ENCODE measurements at regions not wholly inside any gene's neighbourhood (a gene's known extent, or its start where the extent isn't known, plus 50 kb on each side); places are given as distances from the start of the nearest gene placed in this dataset.
"Not testable (repeated sequence)": the region's sequence is repeated elsewhere in the genome, so short reads cannot be mapped to it uniquely, and the experiment has no call there.

GRCh38 chr3:151675858-151676615 lies 57.7 kb upstream of the AADACL2 start:
- no peak overlapping the region for H3K27ac ChIP-seq (ENCODE audit: low read length)
- no peak overlapping the region for H3K9ac ChIP-seq (ENCODE audit: low read depth, low read length)
- no peaks in the 10 kb centered on the region for H3K4me1 ChIP-seq (ENCODE audit: insufficient read depth, low read length)
- H3K9me3 ChIP-seq (ENCODE audit: insufficient read depth, low read depth, low read length): peaks cover 3% of the 10 kb centered on the region; the same call in 1 of the 2 replicates
- H3K36me3 ChIP-seq (ENCODE audit: insufficient read depth, low read depth, low read length): no peaks in the 10 kb centered on the region
- no peak overlapping the region for H3K4me3 ChIP-seq (ENCODE audit: low read length)
- H3K27me3 ChIP-seq (ENCODE audit: insufficient read depth, low read length): no peaks in the 10 kb centered on the region

GRCh38 chr3:151673974-151674373 lies 59.8 kb upstream of the AADACL2 start:
- Histone ChIP-seq H3K4me1 (ENCODE audit: insufficient read depth, low read length) (no peaks in the 10 kb centered on the region), H3K9ac (ENCODE audit: low read depth, low read length) (no peak overlapping the region), H3K9me3 (ENCODE audit: insufficient read depth, low read depth, low read length) (peaks cover 1% of the 10 kb centered on the region; the same call in 1 of the 2 replicates), H3K4me3 (ENCODE audit: low read length) (no peak overlapping the region), H3K27ac (ENCODE audit: low read length) (no peak overlapping the region), H3K27me3 (ENCODE audit: insufficient read depth, low read length) (no peaks in the 10 kb centered on the region), H3K36me3 (ENCODE audit: insufficient read depth, low read depth, low read length) (no peaks in the 10 kb centered on the region)

- H3K4me3 ChIP-seq (ENCODE audit: low read length); H3K27ac ChIP-seq (ENCODE audit: low read length); H3K27me3 ChIP-seq (ENCODE audit: insufficient read depth, low read length); H3K36me3 ChIP-seq (ENCODE audit: insufficient read depth, low read depth, low read length); H3K4me1 ChIP-seq (ENCODE audit: insufficient read depth, low read length); H3K9me3 ChIP-seq (ENCODE audit: insufficient read depth, low read depth, low read length); H3K9ac ChIP-seq (ENCODE audit: low read depth, low read length): not testable (repeated sequence)
These were observed 66.0 kb upstream of the AADACL2 start for GRCh38 chr3:151667762-151668161.

GRCh38 chr3:151660885-151661284 lies 72.8 kb upstream of the AADACL2 start:
- Histone ChIP-seq H3K9ac (ENCODE audit: low read depth, low read length) (no peak overlapping the region), H3K36me3 (ENCODE audit: insufficient read depth, low read depth, low read length) (no peaks in the 10 kb centered on the region), H3K9me3 (ENCODE audit: insufficient read depth, low read depth, low read length) (no peaks in the 10 kb centered on the region), H3K27ac (ENCODE audit: low read length) (no peak overlapping the region), H3K4me3 (ENCODE audit: low read length) (no peak overlapping the region), H3K4me1 (ENCODE audit: insufficient read depth, low read length) (no peaks in the 10 kb centered on the region), H3K27me3 (ENCODE audit: insufficient read depth, low read length) (no peaks in the 10 kb centered on the region)

GRCh38 chr3:151644986-151645385 lies 88.7 kb upstream of the AADACL2 start:
- Histone ChIP-seq H3K36me3 (ENCODE audit: insufficient read depth, low read depth, low read length) (no peaks in the 10 kb centered on the region), H3K4me1 (ENCODE audit: insufficient read depth, low read length) (no peaks in the 10 kb centered on the region), H3K27ac (ENCODE audit: low read length) (no peak overlapping the region), H3K4me3 (ENCODE audit: low read length) (no peak overlapping the region), H3K9me3 (ENCODE audit: insufficient read depth, low read depth, low read length) (no peaks in the 10 kb centered on the region), H3K27me3 (ENCODE audit: insufficient read depth, low read length) (no peaks in the 10 kb centered on the region), H3K9ac (ENCODE audit: low read depth, low read length) (no peak overlapping the region)

GRCh38 chr3:151644020-151644620 lies 89.6 kb upstream of the AADACL2 start:
- no peak overlapping the region for H3K4me3 ChIP-seq (ENCODE audit: low read length)
- no peak overlapping the region for H3K27ac ChIP-seq (ENCODE audit: low read length)
- H3K9ac ChIP-seq (ENCODE audit: low read depth, low read length): no peak overlapping the region
- H3K36me3 ChIP-seq (ENCODE audit: insufficient read depth, low read depth, low read length): no peaks in the 10 kb centered on the region
- H3K27me3 ChIP-seq (ENCODE audit: insufficient read depth, low read length): no peaks in the 10 kb centered on the region
- no peaks in the 10 kb centered on the region for H3K4me1 ChIP-seq (ENCODE audit: insufficient read depth, low read length)
- H3K9me3 ChIP-seq (ENCODE audit: insufficient read depth, low read depth, low read length): no peaks in the 10 kb centered on the region

GRCh38 chr3:151639418-151639740 lies 94.3 kb upstream of the AADACL2 start:
- Histone ChIP-seq H3K4me3 (ENCODE audit: low read length) (no peak overlapping the region), H3K9me3 (ENCODE audit: insufficient read depth, low read depth, low read length) (no peaks in the 10 kb centered on the region), H3K27me3 (ENCODE audit: insufficient read depth, low read length) (no peaks in the 10 kb centered on the region), H3K36me3 (ENCODE audit: insufficient read depth, low read depth, low read length) (no peaks in the 10 kb centered on the region), H3K9ac (ENCODE audit: low read depth, low read length) (no peak overlapping the region), H3K27ac (ENCODE audit: low read length) (no peak overlapping the region), H3K4me1 (ENCODE audit: insufficient read depth, low read length) (no peaks in the 10 kb centered on the region)

GRCh38 chr3:151638555-151639417 lies 94.9 kb upstream of the AADACL2 start:
- H3K9ac ChIP-seq (ENCODE audit: low read depth, low read length): no peak overlapping the region
- no peaks in the 10 kb centered on the region for H3K9me3 ChIP-seq (ENCODE audit: insufficient read depth, low read depth, low read length)
- H3K36me3 ChIP-seq (ENCODE audit: insufficient read depth, low read depth, low read length): no peaks in the 10 kb centered on the region
- H3K4me3 ChIP-seq (ENCODE audit: low read length): no peak overlapping the region
- H3K27me3 ChIP-seq (ENCODE audit: insufficient read depth, low read length): no peaks in the 10 kb centered on the region
- no peaks in the 10 kb centered on the region for H3K4me1 ChIP-seq (ENCODE audit: insufficient read depth, low read length)
- no peak overlapping the region for H3K27ac ChIP-seq (ENCODE audit: low read length)

- H3K4me3 ChIP-seq (ENCODE audit: low read length): no peak overlapping the region
- H3K27me3 ChIP-seq (ENCODE audit: insufficient read depth, low read length): no peaks in the 10 kb centered on the region
- H3K27ac ChIP-seq (ENCODE audit: low read length): no peak overlapping the region
- no peak overlapping the region for H3K9ac ChIP-seq (ENCODE audit: low read depth, low read length)
- no peaks in the 10 kb centered on the region for H3K36me3 ChIP-seq (ENCODE audit: insufficient read depth, low read depth, low read length)
- no peaks in the 10 kb centered on the region for H3K9me3 ChIP-seq (ENCODE audit: insufficient read depth, low read depth, low read length)
- no peaks in the 10 kb centered on the region for H3K4me1 ChIP-seq (ENCODE audit: insufficient read depth, low read length)
These were observed 97.8 kb upstream of the AADACL2 start for GRCh38 chr3:151635905-151636304.

- Histone ChIP-seq H3K4me3 (ENCODE audit: low read length) (no peak overlapping the region), H3K9me3 (ENCODE audit: insufficient read depth, low read depth, low read length) (no peaks in the 10 kb centered on the region), H3K27me3 (ENCODE audit: insufficient read depth, low read length) (no peaks in the 10 kb centered on the region), H3K27ac (ENCODE audit: low read length) (no peak overlapping the region), H3K4me1 (ENCODE audit: insufficient read depth, low read length) (no peaks in the 10 kb centered on the region), H3K36me3 (ENCODE audit: insufficient read depth, low read depth, low read length) (no peaks in the 10 kb centered on the region), H3K9ac (ENCODE audit: low read depth, low read length) (no peak overlapping the region)
These were observed 101.8 kb upstream of the AADACL2 start for GRCh38 chr3:151631946-151632345.

- H3K4me1 ChIP-seq (ENCODE audit: insufficient read depth, low read length): no peaks in the 10 kb centered on the region
- no peaks in the 10 kb centered on the region for H3K9me3 ChIP-seq (ENCODE audit: insufficient read depth, low read depth, low read length)
- no peaks in the 10 kb centered on the region for H3K27me3 ChIP-seq (ENCODE audit: insufficient read depth, low read length)
- H3K9ac ChIP-seq (ENCODE audit: low read depth, low read length): no peak overlapping the region
- H3K4me3 ChIP-seq (ENCODE audit: low read length): no peak overlapping the region
- H3K27ac ChIP-seq (ENCODE audit: low read length): no peak overlapping the region
- no peaks in the 10 kb centered on the region for H3K36me3 ChIP-seq (ENCODE audit: insufficient read depth, low read depth, low read length)
These were observed 102.7 kb upstream of the AADACL2 start for GRCh38 chr3:151630938-151631441.
